DMS114 treated with DMSO at 0.1 percent for 48 hours (cell line): ENCODE measurements at regions not wholly inside any gene's neighbourhood (a gene's known extent, or its start where the extent isn't known, plus 50 kb on each side); places are given as distances from the start of the nearest gene placed in this dataset.

ENCODE experiments used
- DNase-seq: peaks from one replicate; lab custom pipeline; 2025; ENCODE audit not compliant: unreplicated experiment; lab: John Stamatoyannopoulos, UW

GRCh38 chr2:157125685-157126084 is 131.8 kb upstream of the GALNT5 start:
- no peak for DNase-seq

- DNase-seq = no peak
Observed at GRCh38 chr2:157127249-157128012, 130.1 kb upstream of the GALNT5 start.

GRCh38 chr2:157143901-157144300 is 113.6 kb upstream of the GALNT5 start:
- DNase-seq = no peak

GRCh38 chr2:157149270-157149669 is 108.2 kb upstream of the GALNT5 start:
- DNase-seq = no peak

GRCh38 chr2:157150747-157151146 is 106.8 kb upstream of the GALNT5 start:
- no peak for DNase-seq

GRCh38 chr2:157152362-157152761 is 105.1 kb upstream of the GALNT5 start:
- DNase-seq = no peak

- no peak for DNase-seq
Observed at GRCh38 chr2:157155992-157156391, 101.5 kb upstream of the GALNT5 start.

GRCh38 chr2:157158111-157158510 is 99.4 kb upstream of the GALNT5 start:
- no peak for DNase-seq

GRCh38 chr2:157159221-157159934 is 98.1 kb upstream of the GALNT5 start:
- no peak for DNase-seq

GRCh38 chr2:157160111-157160510 is 97.4 kb upstream of the GALNT5 start:
- DNase-seq = no peak

- DNase-seq = no peak
Observed at GRCh38 chr2:157164370-157164769, 93.1 kb upstream of the GALNT5 start.

GRCh38 chr2:157164891-157165290 is 92.6 kb upstream of the GALNT5 start:
- no peak for DNase-seq

- no peak for DNase-seq
Observed at GRCh38 chr2:157168501-157168900, 89.0 kb upstream of the GALNT5 start.

- no peak for DNase-seq
Observed at GRCh38 chr2:157169889-157170288, 87.6 kb upstream of the GALNT5 start.

- DNase-seq = no peak
Observed at GRCh38 chr2:157170299-157170698, 87.2 kb upstream of the GALNT5 start.

- no peak for DNase-seq
Observed at GRCh38 chr2:157172239-157172638, 85.3 kb upstream of the GALNT5 start.

- no peak for DNase-seq
Observed at GRCh38 chr2:157172866-157173578, 84.5 kb upstream of the GALNT5 start.

GRCh38 chr2:157173740-157174184 is 83.7 kb upstream of the GALNT5 start:
- no peak for DNase-seq

GRCh38 chr2:157174321-157174720 is 83.2 kb upstream of the GALNT5 start:
- no peak for DNase-seq

GRCh38 chr2:157176602-157177001 is 80.9 kb upstream of the GALNT5 start:
- no peak for DNase-seq

- no peak for DNase-seq
Observed at GRCh38 chr2:157178874-157179273, 78.6 kb upstream of the GALNT5 start.
